ENCODE measurements at regions not wholly inside any gene's neighbourhood (a gene's known extent, or its start where the extent isn't known, plus 50 kb on each side); places are given as distances from the start of the nearest gene placed in this dataset.
"Not testable (repeated sequence)": the region's sequence is repeated elsewhere in the genome, so short reads cannot be mapped to it uniquely, and the experiment has no call there.

GRCh38 chr11:81772166-81772565 lies 961.5 kb downstream of the FAM181B start:
- DNase-seq: peak in 1 of 5 donors; percentile 30
- no peak for TF ChIP-seq CTCF (IDR thresholded peaks at IDR 0.05; ENCODE audit: borderline replicate concordance, extremely low read depth, insufficient read depth)
- Histone ChIP-seq H3K9me3 (ENCODE audit: control insufficient read depth in 2 of 3, insufficient read depth in 1 of 3, low read length in 3 of 3) (no peaks in the 10 kb centered on the region), H3K4me3 (ENCODE audit: low read length in 3 of 3) (no peak overlapping the region), H3K27ac (ENCODE audit: low read depth in 2 of 2, low read length in 2 of 2) (no peak overlapping the region), H3K4me1 (ENCODE audit: control insufficient read depth in 2 of 3, insufficient read depth in 2 of 3, low read depth in 1 of 3, low read length in 3 of 3) (no peaks in the 10 kb centered on the region), H3K36me3 (ENCODE audit: control insufficient read depth in 2 of 3, insufficient read depth in 3 of 3, low read length in 3 of 3) (no peaks in the 10 kb centered on the region), H3K9ac (ENCODE audit: low read length in 3 of 3) (no peak overlapping the region), H3K27me3 (ENCODE audit: control insufficient read depth, insufficient read depth, low read length) (no peaks in the 10 kb centered on the region)
- no peak for FAIRE-seq
- intact Hi-C loops (cut with DNase I): no loop called here

- H3K9ac ChIP-seq (ENCODE audit: low read length in 3 of 3); H3K27me3 ChIP-seq (ENCODE audit: control insufficient read depth, insufficient read depth, low read length); H3K27ac ChIP-seq (ENCODE audit: low read depth in 2 of 2, low read length in 2 of 2); FAIRE-seq; H3K36me3 ChIP-seq (ENCODE audit: control insufficient read depth in 2 of 3, insufficient read depth in 3 of 3, low read length in 3 of 3); H3K4me1 ChIP-seq (ENCODE audit: control insufficient read depth in 2 of 3, insufficient read depth in 2 of 3, low read depth in 1 of 3, low read length in 3 of 3); DNase-seq; intact Hi-C loops (cut with DNase I); H3K4me3 ChIP-seq (ENCODE audit: low read length in 3 of 3); H3K9me3 ChIP-seq (ENCODE audit: control insufficient read depth in 2 of 3, insufficient read depth in 1 of 3, low read length in 3 of 3): not testable (repeated sequence)
Measured at GRCh38 chr11:81769906-81770305, 963.8 kb downstream of the FAM181B start.

GRCh38 chr11:81756864-81757595 lies 976.6 kb downstream of the FAM181B start:
- DNase-seq (no peak), FAIRE-seq (no peak)
- intact Hi-C loops (cut with DNase I): no loop called here
- no peak for TF ChIP-seq CTCF (IDR thresholded peaks at IDR 0.05; ENCODE audit: borderline replicate concordance, extremely low read depth, insufficient read depth)
- H3K4me1 ChIP-seq (ENCODE audit: control insufficient read depth in 2 of 3, insufficient read depth in 2 of 3, low read depth in 1 of 3, low read length in 3 of 3): no peaks in the 10 kb centered on the region
- no peak overlapping the region for H3K4me3 ChIP-seq (ENCODE audit: low read length in 3 of 3)
- no peaks in the 10 kb centered on the region for H3K9me3 ChIP-seq (ENCODE audit: control insufficient read depth in 2 of 3, insufficient read depth in 1 of 3, low read length in 3 of 3)
- no peak overlapping the region for H3K27ac ChIP-seq (ENCODE audit: low read depth in 2 of 2, low read length in 2 of 2)
- no peaks in the 10 kb centered on the region for H3K36me3 ChIP-seq (ENCODE audit: control insufficient read depth in 2 of 3, insufficient read depth in 3 of 3, low read length in 3 of 3)
- H3K9ac ChIP-seq (ENCODE audit: low read length in 3 of 3): no peak overlapping the region
- H3K27me3 ChIP-seq (ENCODE audit: control insufficient read depth, insufficient read depth, low read length): no peaks in the 10 kb centered on the region

- intact Hi-C loops (cut with DNase I): no loop called here
- TF ChIP-seq CTCF (IDR thresholded peaks at IDR 0.05; ENCODE audit: borderline replicate concordance, extremely low read depth, insufficient read depth): no peak
- FAIRE-seq (no peak), DNase-seq (no peak)
- Histone ChIP-seq H3K9me3 (ENCODE audit: control insufficient read depth in 2 of 3, insufficient read depth in 1 of 3, low read length in 3 of 3) (no peaks in the 10 kb centered on the region), H3K27ac (ENCODE audit: low read depth in 2 of 2, low read length in 2 of 2) (no peak overlapping the region), H3K27me3 (ENCODE audit: control insufficient read depth, insufficient read depth, low read length) (no peaks in the 10 kb centered on the region), H3K4me1 (ENCODE audit: control insufficient read depth in 2 of 3, insufficient read depth in 2 of 3, low read depth in 1 of 3, low read length in 3 of 3) (no peaks in the 10 kb centered on the region), H3K9ac (ENCODE audit: low read length in 3 of 3) (no peak overlapping the region), H3K36me3 (ENCODE audit: control insufficient read depth in 2 of 3, insufficient read depth in 3 of 3, low read length in 3 of 3) (no peaks in the 10 kb centered on the region), H3K4me3 (ENCODE audit: low read length in 3 of 3) (no peak overlapping the region)
Measured at GRCh38 chr11:81749245-81749644, 984.4 kb downstream of the FAM181B start.
